Stimulated activated CD4-positive, alpha-beta T cell treated with anti-CD3 and anti-CD28 coated beads, Interleukin-12 subunit alpha, Interleukin-12 subunit beta, amount 100 ng/mL, for 4 hours (primary cell): ENCODE measurements at regions not wholly inside any gene's neighbourhood (a gene's known extent, or its start where the extent isn't known, plus 50 kb on each side); places are given as distances from the start of the nearest gene placed in this dataset.

Source experiments
- DNase-seq: peaks from one replicate; pipeline ENCODE4 v3.0.0-alpha.2; 2020

GRCh38 chr13:97136418-97136817 is 85.7 kb upstream of the MBNL2 start:
- DNase-seq = no peak

GRCh38 chr13:97139691-97140090 is 82.4 kb upstream of the MBNL2 start:
- DNase-seq = no peak

- no peak for DNase-seq
Observed at GRCh38 chr13:97140131-97140530, 82.0 kb upstream of the MBNL2 start.

- no peak for DNase-seq
Observed at GRCh38 chr13:97140611-97141010, 81.5 kb upstream of the MBNL2 start.

- DNase-seq = no peak
Observed at GRCh38 chr13:97141097-97141496, 81.0 kb upstream of the MBNL2 start.

GRCh38 chr13:97141564-97142005 is 80.5 kb upstream of the MBNL2 start:
- no peak for DNase-seq

- no peak for DNase-seq
Observed at GRCh38 chr13:97142452-97142851, 79.7 kb upstream of the MBNL2 start.

GRCh38 chr13:97145057-97145456 is 77.1 kb upstream of the MBNL2 start:
- no peak for DNase-seq

GRCh38 chr13:97148894-97149293 is 73.2 kb upstream of the MBNL2 start:
- DNase-seq = no peak

- no peak for DNase-seq
Observed at GRCh38 chr13:97160421-97160820, 61.7 kb upstream of the MBNL2 start.

GRCh38 chr13:97161582-97162231 is 60.4 kb upstream of the MBNL2 start:
- no peak for DNase-seq

GRCh38 chr13:97165502-97166425 is 56.4 kb upstream of the MBNL2 start:
- no peak for DNase-seq

GRCh38 chr13:97171136-97171535 is 51.0 kb upstream of the MBNL2 start:
- DNase-seq = no peak
